Kidney (tissue), 13 donors: ENCODE measurements at regions not wholly inside any gene's neighbourhood (a gene's known extent, or its start where the extent isn't known, plus 50 kb on each side); places are given as distances from the start of the nearest gene placed in this dataset.

ENCODE experiments used
- DNase-seq, 5 donors: peaks; one replicate each; pipeline ENCODE4 v3.0.0-alpha.2; 2013 to 2020
- FAIRE-seq: peaks from 2 replicates; lab custom pipeline; 2012; peaks lifted over from hg19 to GRCh38; lab: Jason Lieb, UNC
- H3K27ac ChIP-seq, 2 donors: one replicate each; pipeline ENCODE4 v1.7.0; 2013; ENCODE audit warnings: low read depth in 2 of 2, low read length in 2 of 2, inconsistent platforms in 1 of 2
- H3K27me3 ChIP-seq: one replicate; pipeline ENCODE4 v1.7.1; 2013; ENCODE audit warnings: low read length, inconsistent platforms; ENCODE audit not compliant: control insufficient read depth, insufficient read depth
- H3K36me3 ChIP-seq, 3 donors: one replicate each; pipeline versions ENCODE4 v1.7.0 to v1.7.1; 2013; ENCODE audit warnings: low read length in 3 of 3, control low read depth in 1 of 3, inconsistent platforms in 1 of 3; ENCODE audit not compliant: insufficient read depth in 3 of 3, control insufficient read depth in 2 of 3
- H3K4me1 ChIP-seq, 3 donors: one replicate each; pipeline versions ENCODE4 v1.7.0 to v1.7.1; 2013; ENCODE audit warnings: low read length in 3 of 3, inconsistent platforms in 1 of 3, low read depth in 1 of 3; ENCODE audit not compliant: control insufficient read depth in 2 of 3, insufficient read depth in 2 of 3
- H3K4me3 ChIP-seq, 3 donors: one replicate each; pipeline versions ENCODE4 v1.7.0 to v1.8.1; 2013; ENCODE audit warnings: low read length in 3 of 3, control low read depth in 1 of 3, inconsistent platforms in 1 of 3
- H3K9ac ChIP-seq, 3 donors: one replicate each; pipeline versions ENCODE4 v1.7.0 to v1.7.1; 2013; ENCODE audit warnings: low read length in 3 of 3, control low read depth in 1 of 3, inconsistent platforms in 1 of 3
- H3K9me3 ChIP-seq, 3 donors: one replicate each; pipeline versions ENCODE4 v1.7.0 to v1.7.1; 2013; ENCODE audit warnings: low read length in 3 of 3, control low read depth in 1 of 3, inconsistent platforms in 1 of 3; ENCODE audit not compliant: control insufficient read depth in 2 of 3, insufficient read depth in 1 of 3
- intact Hi-C: fragments of 100-400 bp; cut with DNase I; formaldehyde crosslinking; loops from one replicate; pipeline ENCODE4 v1.11.1; 2022
- TF ChIP-seq, protein P1 (sequence below): IDR thresholded peaks from 3 replicates; pipeline ENCODE4 v1.5.1; 2012; ENCODE audit warnings: mild to moderate bottlenecking, moderate library complexity, borderline replicate concordance; ENCODE audit not compliant: insufficient read depth; ENCODE audit errors: extremely low read depth
- donor health status: control.
- donor health status: control.
- donor health status: control.
- donor health status: control.
- donor health status: control.
- donor health status: DM: yes; HTN: yes; CAD: no.
- donor health status: Normal renal cell carcinoma (clear cell type).

DNA sequence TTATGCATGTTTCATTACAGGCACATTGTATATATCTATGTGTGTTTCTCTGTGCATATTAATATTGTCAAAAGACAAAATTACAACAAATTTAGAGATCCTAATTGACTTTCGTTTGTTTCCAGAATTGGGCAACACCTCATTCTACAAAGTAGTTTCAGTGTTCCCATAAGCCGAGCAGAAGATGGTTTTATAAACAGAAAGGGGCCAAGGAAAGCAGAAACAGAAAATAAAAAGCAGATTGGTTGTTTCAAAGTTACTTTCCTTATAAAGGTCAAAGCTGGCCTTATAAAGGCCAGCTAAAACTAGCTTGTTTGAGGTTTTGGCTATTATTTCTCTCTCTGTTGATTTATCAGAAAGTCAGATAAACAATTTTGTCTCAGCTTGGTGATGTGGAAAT is 116.2 kb upstream of the FGGY start:
- TF ChIP-seq, protein P1, sequence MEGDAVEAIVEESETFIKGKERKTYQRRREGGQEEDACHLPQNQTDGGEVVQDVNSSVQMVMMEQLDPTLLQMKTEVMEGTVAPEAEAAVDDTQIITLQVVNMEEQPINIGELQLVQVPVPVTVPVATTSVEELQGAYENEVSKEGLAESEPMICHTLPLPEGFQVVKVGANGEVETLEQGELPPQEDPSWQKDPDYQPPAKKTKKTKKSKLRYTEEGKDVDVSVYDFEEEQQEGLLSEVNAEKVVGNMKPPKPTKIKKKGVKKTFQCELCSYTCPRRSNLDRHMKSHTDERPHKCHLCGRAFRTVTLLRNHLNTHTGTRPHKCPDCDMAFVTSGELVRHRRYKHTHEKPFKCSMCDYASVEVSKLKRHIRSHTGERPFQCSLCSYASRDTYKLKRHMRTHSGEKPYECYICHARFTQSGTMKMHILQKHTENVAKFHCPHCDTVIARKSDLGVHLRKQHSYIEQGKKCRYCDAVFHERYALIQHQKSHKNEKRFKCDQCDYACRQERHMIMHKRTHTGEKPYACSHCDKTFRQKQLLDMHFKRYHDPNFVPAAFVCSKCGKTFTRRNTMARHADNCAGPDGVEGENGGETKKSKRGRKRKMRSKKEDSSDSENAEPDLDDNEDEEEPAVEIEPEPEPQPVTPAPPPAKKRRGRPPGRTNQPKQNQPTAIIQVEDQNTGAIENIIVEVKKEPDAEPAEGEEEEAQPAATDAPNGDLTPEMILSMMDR: no peak
- DNase-seq (peak in 1 of 5 donors; percentile 53), FAIRE-seq (no peak)
- no peaks in the 10 kb centered on the region for H3K27me3 ChIP-seq
- H3K27ac ChIP-seq: no peak overlapping the region
- H3K36me3 ChIP-seq: no peaks in the 10 kb centered on the region
- no peaks in the 10 kb centered on the region for H3K9me3 ChIP-seq
- H3K4me3 ChIP-seq: no peak overlapping the region
- intact Hi-C loops: no loop called here
- H3K9ac ChIP-seq: no peak overlapping the region
- peaks cover 0 to 4% (median 0%) of the 10 kb centered on the region in 3 donors for H3K4me1 ChIP-seq

DNA sequence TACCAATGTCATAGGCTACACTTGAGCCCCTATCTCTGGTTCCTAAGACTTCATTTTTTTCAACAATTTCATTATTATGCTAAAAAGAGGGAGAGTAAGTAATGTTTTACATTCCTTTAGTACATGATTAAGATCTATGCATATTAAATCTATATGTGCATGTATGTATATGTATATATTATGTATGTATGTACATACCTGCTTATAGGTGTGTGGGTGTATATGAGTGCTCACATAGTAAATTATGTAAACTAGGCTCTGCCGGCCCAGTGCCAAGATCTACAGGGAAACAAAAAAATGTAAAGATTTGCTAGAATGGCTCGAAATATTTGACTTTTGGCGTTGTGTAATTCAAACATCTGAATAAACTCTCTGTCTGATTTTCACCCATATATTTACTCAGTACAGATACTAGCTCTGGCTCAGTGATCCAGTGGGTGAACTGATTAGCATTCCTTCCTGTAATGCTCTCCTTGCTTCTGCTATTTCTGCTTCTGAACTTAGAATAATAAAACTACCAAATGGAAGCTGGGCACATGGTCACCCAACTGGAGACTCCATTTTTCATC is 113.1 kb upstream of the FGGY start:
- FAIRE-seq: no peak
- Histone ChIP-seq H3K9me3 (no peaks in the 10 kb centered on the region), H3K36me3 (no peaks in the 10 kb centered on the region), H3K4me1 (peaks cover 0 to 4% (median 0%) of the 10 kb centered on the region in 3 donors), H3K27ac (no peak overlapping the region), H3K27me3 (no peaks in the 10 kb centered on the region), H3K9ac (no peak overlapping the region), H3K4me3 (no peak overlapping the region)
- intact Hi-C loops: no loop called here
- TF ChIP-seq, protein P1: no peak
- no peak for DNase-seq

DNA sequence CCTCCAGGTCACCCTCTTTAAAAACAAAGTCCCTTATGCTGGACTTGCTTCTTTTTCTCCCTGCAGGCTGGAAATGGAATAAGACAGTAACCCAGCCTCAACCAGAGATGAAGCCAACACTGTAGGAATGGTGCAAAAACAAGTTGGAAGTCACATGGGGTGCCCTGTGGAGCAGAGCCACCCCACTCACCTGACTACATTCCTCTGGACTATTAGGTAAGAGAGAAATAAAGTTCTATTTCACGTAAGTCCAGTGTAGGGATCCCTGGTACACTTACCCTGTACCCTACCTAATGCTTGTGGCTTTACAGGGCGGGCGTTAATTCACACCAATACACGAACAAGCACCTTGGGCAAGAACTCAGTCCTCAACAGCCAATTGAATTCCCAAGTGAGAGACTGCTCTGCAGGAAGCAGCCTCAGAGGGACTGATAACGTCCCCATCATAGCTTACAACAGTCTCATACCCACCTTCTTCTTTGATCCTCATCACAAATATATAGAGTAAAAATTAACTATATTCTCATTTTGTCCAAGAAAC is 112.5 kb upstream of the FGGY start:
- no peak for DNase-seq
- H3K4me1 ChIP-seq: no peaks in the 10 kb centered on the region
- no peaks in the 10 kb centered on the region for H3K27me3 ChIP-seq
- no peaks in the 10 kb centered on the region for H3K36me3 ChIP-seq
- no peak overlapping the region for H3K27ac ChIP-seq
- intact Hi-C loops: no loop called here
- no peak overlapping the region for H3K4me3 ChIP-seq
- H3K9ac ChIP-seq: no peak overlapping the region
- no peak for FAIRE-seq
- TF ChIP-seq, protein P1: no peak
- no peaks in the 10 kb centered on the region for H3K9me3 ChIP-seq
